PFSK-1 (cell line): ENCODE measurements at regions not wholly inside any gene's neighbourhood (a gene's known extent, or its start where the extent isn't known, plus 50 kb on each side); places are given as distances from the start of the nearest gene placed in this dataset.

ENCODE experiments used
- FOXP2 ChIP-seq: optimal IDR thresholded peaks from 2 replicates; pipeline ENCODE3; 2011; ENCODE audit warnings: borderline replicate concordance, control low read depth, inconsistent platforms; ENCODE audit not compliant: insufficient read depth; ENCODE audit errors: extremely low read length, extremely low read depth
- POLR2AphosphoS5 ChIP-seq: IDR thresholded peaks from 2 replicates; pipeline ENCODE4 v1.6.1; 2012; ENCODE audit warnings: low read depth, mild to moderate bottlenecking, control low read depth, low read length, moderate library complexity
- REST ChIP-seq, 2 experiments: IDR thresholded peaks; 2 replicates each; pipeline versions ENCODE4 v1.6.1 to v1.8.0; 2011 to 2012; ENCODE audit warnings: low read depth in 2 of 2, low read length in 2 of 2, control low read depth in 1 of 2, inconsistent platforms in 1 of 2, mild to moderate bottlenecking in 1 of 2, moderate library complexity in 1 of 2; ENCODE audit not compliant: insufficient read depth in 1 of 2
- SIN3A ChIP-seq: IDR thresholded peaks from 2 replicates; pipeline ENCODE4 v1.6.1; 2012; ENCODE audit warnings: mild to moderate bottlenecking, low read length, moderate library complexity, borderline replicate concordance; ENCODE audit not compliant: insufficient read depth
- TAF1 ChIP-seq: IDR thresholded peaks from 2 replicates; pipeline ENCODE4 v1.6.1; 2012; ENCODE audit warnings: low read length, control low read depth, borderline replicate concordance; ENCODE audit not compliant: insufficient read depth

- TF ChIP-seq TAF1 (no peak), POLR2AphosphoS5 (no peak), REST (IDR thresholded peaks at IDR 0.05; ENCODE audit: insufficient read depth in 1 of 2, low read depth in 2 of 2, low read length in 2 of 2) (no peak)
These were observed 54.8 kb upstream of the PRSS23 start for GRCh38 chr11:86745571-86745970.

GRCh38 chr11:86743223-86744118, 56.9 kb upstream of the PRSS23 start:
- TF ChIP-seq POLR2AphosphoS5 = no peak

GRCh38 chr11:86741839-86742805, 58.2 kb upstream of the PRSS23 start:
- no peak for TF ChIP-seq FOXP2
- TF ChIP-seq REST (IDR thresholded peaks at IDR 0.05; ENCODE audit: insufficient read depth in 1 of 2, low read depth in 2 of 2, low read length in 2 of 2) = no peak
- no peak for TF ChIP-seq TAF1
- TF ChIP-seq POLR2AphosphoS5 = no peak
- TF ChIP-seq SIN3A = no peak

GRCh38 chr11:86741484-86741835, 58.9 kb upstream of the PRSS23 start:
- TF ChIP-seq SIN3A (no peak), TAF1 (no peak), POLR2AphosphoS5 (no peak), FOXP2 (no peak), REST (IDR thresholded peaks at IDR 0.05; ENCODE audit: insufficient read depth in 1 of 2, low read depth in 2 of 2, low read length in 2 of 2) (no peak)

- TF ChIP-seq TAF1 (no peak), SIN3A (no peak), FOXP2 (no peak), REST (IDR thresholded peaks at IDR 0.05; ENCODE audit: insufficient read depth in 1 of 2, low read depth in 2 of 2, low read length in 2 of 2) (no peak), POLR2AphosphoS5 (no peak)
These were observed 59.5 kb upstream of the PRSS23 start for GRCh38 chr11:86740628-86741483.
